GM12891 (cell line): ENCODE measurements at regions not wholly inside any gene's neighbourhood (a gene's known extent, or its start where the extent isn't known, plus 50 kb on each side); places are given as distances from the start of the nearest gene placed in this dataset.

Experiments used
- PAX5 ChIP-seq: IDR thresholded peaks from 2 replicates; pipeline ENCODE4 v1.6.1; 2011; ENCODE audit warnings: low read length, moderate library complexity, mild to moderate bottlenecking; ENCODE audit not compliant: insufficient read depth, severe bottlenecking
- POLR2A ChIP-seq: IDR thresholded peaks from 2 replicates; pipeline ENCODE4 v1.6.1; 2011; ENCODE audit warnings: low read depth, low read length, control low read depth
- POLR2AphosphoS5 ChIP-seq: IDR thresholded peaks from 2 replicates; pipeline ENCODE4 v1.6.1; 2011; ENCODE audit warnings: low read depth, low read length, control low read depth
- SPI1 ChIP-seq: IDR thresholded peaks from 2 replicates; pipeline ENCODE4 v1.6.1; 2011; ENCODE audit warnings: low read depth, low read length, control low read depth
- TAF1 ChIP-seq: IDR thresholded peaks from 2 replicates; pipeline ENCODE4 v1.6.1; 2011; ENCODE audit warnings: low read depth, low read length, control low read depth

DNA sequence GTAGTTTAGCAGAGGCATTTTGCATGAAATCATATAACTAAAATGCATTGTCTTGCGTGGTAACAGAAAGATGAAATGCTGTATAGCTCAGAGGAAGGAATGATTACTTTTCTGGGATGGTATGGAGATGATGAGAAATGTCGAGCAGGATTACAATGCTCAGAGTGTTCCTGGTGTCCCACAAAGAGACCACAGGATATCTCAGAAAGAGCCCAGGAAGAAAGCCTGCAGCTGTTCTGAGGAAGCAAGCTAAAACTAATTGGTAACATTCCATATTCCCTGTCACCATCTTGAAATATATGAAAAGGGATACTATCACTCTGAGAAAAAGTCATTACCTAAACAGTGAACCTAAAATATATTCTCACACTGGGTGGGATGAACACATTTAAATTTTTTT is 233.1 kb downstream of the POU4F1 start:
- TF ChIP-seq POLR2A: no peak
- no peak for TF ChIP-seq POLR2AphosphoS5
- TF ChIP-seq SPI1: no peak
- TF ChIP-seq TAF1: no peak
- no peak for TF ChIP-seq PAX5
